ENCODE measurements at regions not wholly inside any gene's neighbourhood (a gene's known extent, or its start where the extent isn't known, plus 50 kb on each side); places are given as distances from the start of the nearest gene placed in this dataset.

DNA sequence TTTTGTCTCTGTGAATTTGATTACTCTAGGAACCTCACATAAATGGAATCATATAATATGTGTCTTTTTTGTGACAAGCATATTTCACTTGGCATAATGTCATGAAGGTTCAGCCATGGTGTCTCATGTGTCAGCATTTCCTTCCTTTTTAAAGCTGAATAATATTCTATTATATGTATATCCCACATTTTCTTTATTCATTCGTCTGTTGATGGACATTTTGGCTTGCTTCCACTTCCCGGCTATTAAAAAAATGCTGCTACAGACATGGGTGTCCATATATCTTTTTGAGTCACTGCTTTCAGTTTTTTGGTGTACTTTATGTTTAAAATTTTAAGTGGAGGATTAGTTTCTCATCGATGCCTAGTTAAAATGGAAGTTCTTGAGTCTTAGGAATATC lies 59.8 kb upstream of the C5orf63 start:
- TF ChIP-seq, protein P1, sequence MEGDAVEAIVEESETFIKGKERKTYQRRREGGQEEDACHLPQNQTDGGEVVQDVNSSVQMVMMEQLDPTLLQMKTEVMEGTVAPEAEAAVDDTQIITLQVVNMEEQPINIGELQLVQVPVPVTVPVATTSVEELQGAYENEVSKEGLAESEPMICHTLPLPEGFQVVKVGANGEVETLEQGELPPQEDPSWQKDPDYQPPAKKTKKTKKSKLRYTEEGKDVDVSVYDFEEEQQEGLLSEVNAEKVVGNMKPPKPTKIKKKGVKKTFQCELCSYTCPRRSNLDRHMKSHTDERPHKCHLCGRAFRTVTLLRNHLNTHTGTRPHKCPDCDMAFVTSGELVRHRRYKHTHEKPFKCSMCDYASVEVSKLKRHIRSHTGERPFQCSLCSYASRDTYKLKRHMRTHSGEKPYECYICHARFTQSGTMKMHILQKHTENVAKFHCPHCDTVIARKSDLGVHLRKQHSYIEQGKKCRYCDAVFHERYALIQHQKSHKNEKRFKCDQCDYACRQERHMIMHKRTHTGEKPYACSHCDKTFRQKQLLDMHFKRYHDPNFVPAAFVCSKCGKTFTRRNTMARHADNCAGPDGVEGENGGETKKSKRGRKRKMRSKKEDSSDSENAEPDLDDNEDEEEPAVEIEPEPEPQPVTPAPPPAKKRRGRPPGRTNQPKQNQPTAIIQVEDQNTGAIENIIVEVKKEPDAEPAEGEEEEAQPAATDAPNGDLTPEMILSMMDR (conservative IDR thresholded peaks at IDR 0.05) = no peak
- no peaks in the 10 kb centered on the region for H3K36me3 Mint-ChIP-seq (ENCODE audit: low read depth)
- no peak overlapping the region for H3K4me3 Mint-ChIP-seq
- DNase-seq = no peak
- Histone ChIP-seq H3K4me3 (ENCODE audit: low read length) (no peak overlapping the region), H3K9ac (ENCODE audit: extremely low read depth, low read length, poor library complexity, severe bottlenecking) (no peak overlapping the region), H3K27ac (ENCODE audit: low read depth, low read length) (no peak overlapping the region), H3K36me3 (ENCODE audit: control insufficient read depth, insufficient read depth, low read length) (no peaks in the 10 kb centered on the region), H3K4me1 (ENCODE audit: control insufficient read depth, insufficient read depth, low read length) (peaks cover 7% of the 10 kb centered on the region), H3K9me3 (ENCODE audit: control insufficient read depth, low read length) (no peaks in the 10 kb centered on the region), H3K27me3 (ENCODE audit: control insufficient read depth, insufficient read depth, low read length, poor library complexity, severe bottlenecking) (peaks cover 19% of the 10 kb centered on the region)
- no peak overlapping the region for H3K27ac Mint-ChIP-seq
- H3K27me3 Mint-ChIP-seq (ENCODE audit: insufficient read depth) = peaks cover 16% of the 10 kb centered on the region
- H3K9me3 Mint-ChIP-seq = no peaks in the 10 kb centered on the region
- 56% methylated on average over 3 of the region's 3 CpGs; no CpG with 5 or more reads in 1 of the 2 experiments for WGBS, 2 experiments (ENCODE audit: insufficient coverage in 1 of 2, insufficient read length in 1 of 2)
- peaks cover 9% of the 10 kb centered on the region for H3K4me1 Mint-ChIP-seq

DNA sequence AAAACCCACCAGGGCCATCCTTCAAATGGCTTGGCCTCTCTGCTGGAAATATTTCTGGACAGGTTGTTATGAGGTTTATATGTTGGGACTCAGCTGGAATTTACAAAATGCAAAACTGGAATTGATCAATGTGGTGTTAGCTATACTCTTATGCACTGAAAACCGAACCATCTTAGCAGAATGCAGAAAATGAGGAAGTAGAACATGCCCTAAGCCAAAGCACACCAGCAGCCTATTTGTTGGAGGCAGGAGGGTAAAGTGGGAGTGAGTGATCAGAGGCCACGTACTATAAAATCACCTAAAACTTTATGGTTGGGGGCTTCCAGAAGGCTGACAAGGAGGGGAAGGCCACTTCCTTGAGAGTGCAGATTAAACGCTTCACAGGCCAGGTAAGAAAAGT lies 63.6 kb upstream of the C5orf63 start:
- H3K9me3 Mint-ChIP-seq = peaks cover 3% of the 10 kb centered on the region
- 92 to 100% methylated on average over 2 of the region's 3 CpGs for WGBS, 2 experiments (ENCODE audit: insufficient coverage in 1 of 2, insufficient read length in 1 of 2)
- peaks cover 26% of the 10 kb centered on the region for H3K27me3 Mint-ChIP-seq (ENCODE audit: insufficient read depth)
- TF ChIP-seq, protein P1 (conservative IDR thresholded peaks at IDR 0.05) = no peak
- no peak for DNase-seq
- Histone ChIP-seq H3K4me1 (ENCODE audit: control insufficient read depth, insufficient read depth, low read length) (peaks cover 7% of the 10 kb centered on the region), H3K4me3 (ENCODE audit: low read length) (no peak overlapping the region), H3K27me3 (ENCODE audit: control insufficient read depth, insufficient read depth, low read length, poor library complexity, severe bottlenecking) (peaks cover 38% of the 10 kb centered on the region), H3K36me3 (ENCODE audit: control insufficient read depth, insufficient read depth, low read length) (no peaks in the 10 kb centered on the region), H3K9ac (ENCODE audit: extremely low read depth, low read length, poor library complexity, severe bottlenecking) (no peak overlapping the region), H3K27ac (ENCODE audit: low read depth, low read length) (no peak overlapping the region), H3K9me3 (ENCODE audit: control insufficient read depth, low read length) (no peaks in the 10 kb centered on the region)
- no peak overlapping the region for H3K27ac Mint-ChIP-seq
- peaks cover 16% of the 10 kb centered on the region for H3K4me1 Mint-ChIP-seq
- no peaks in the 10 kb centered on the region for H3K36me3 Mint-ChIP-seq (ENCODE audit: low read depth)
- H3K4me3 Mint-ChIP-seq = no peak overlapping the region

DNA sequence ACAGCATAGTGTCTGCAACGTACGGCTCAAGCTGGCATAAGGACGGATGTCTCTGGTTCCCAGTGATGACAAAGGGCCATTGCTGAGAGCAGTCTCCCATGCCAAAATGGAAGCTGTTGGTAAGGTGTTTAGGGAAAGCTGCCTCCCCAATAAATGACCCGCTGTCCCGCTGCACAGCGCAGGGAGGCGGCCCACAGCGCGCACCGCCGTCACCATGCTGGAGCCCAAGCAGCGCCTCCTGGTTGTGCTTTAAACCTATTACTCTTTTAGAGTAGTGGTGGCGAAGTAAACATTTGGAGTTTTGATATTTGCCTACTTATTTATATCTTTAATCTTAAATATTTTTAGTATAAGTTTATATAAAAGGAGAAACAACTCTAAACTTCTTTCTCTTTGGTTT lies 70.4 kb upstream of the C5orf63 start:
- no peaks in the 10 kb centered on the region for H3K36me3 Mint-ChIP-seq (ENCODE audit: low read depth)
- H3K4me1 Mint-ChIP-seq = peaks cover 7% of the 10 kb centered on the region
- Histone ChIP-seq H3K4me3 (ENCODE audit: low read length) (no peak overlapping the region), H3K9me3 (ENCODE audit: control insufficient read depth, low read length) (no peaks in the 10 kb centered on the region), H3K27ac (ENCODE audit: low read depth, low read length) (no peak overlapping the region), H3K36me3 (ENCODE audit: control insufficient read depth, insufficient read depth, low read length) (no peaks in the 10 kb centered on the region), H3K4me1 (ENCODE audit: control insufficient read depth, insufficient read depth, low read length) (no peaks in the 10 kb centered on the region), H3K27me3 (ENCODE audit: control insufficient read depth, insufficient read depth, low read length, poor library complexity, severe bottlenecking) (peaks cover 12% of the 10 kb centered on the region), H3K9ac (ENCODE audit: extremely low read depth, low read length, poor library complexity, severe bottlenecking) (no peak overlapping the region)
- 96% methylated on average over 3 to 12 of the region's 13 CpGs for WGBS, 2 experiments (ENCODE audit: insufficient coverage in 1 of 2, insufficient read length in 1 of 2)
- peaks cover 3% of the 10 kb centered on the region for H3K9me3 Mint-ChIP-seq
- TF ChIP-seq, protein P1 (conservative IDR thresholded peaks at IDR 0.05) = no peak
- H3K27me3 Mint-ChIP-seq (ENCODE audit: insufficient read depth) = peaks cover 13% of the 10 kb centered on the region
- no peak overlapping the region for H3K27ac Mint-ChIP-seq
- no peak overlapping the region for H3K4me3 Mint-ChIP-seq
- no peak for DNase-seq

Measured in endodermal cell (in vitro differentiated cells).